GM23338 (cell line): ENCODE measurements at regions not wholly inside any gene's neighbourhood (a gene's known extent, or its start where the extent isn't known, plus 50 kb on each side); places are given as distances from the start of the nearest gene placed in this dataset.

Experiments used
- CREB1 ChIP-seq: fragments of 250-450 bp; sonication (Bioruptor Pico); IDR thresholded peaks from 2 replicates; pipeline ENCODE4 v1.5.0; 2020; ENCODE audit warnings: low read depth, mild to moderate bottlenecking, moderate library complexity
- EZH2 ChIP-seq: fragments of 200-600 bp; sonication (generic); IDR thresholded peaks from one replicate; pipeline ENCODE4 v1.8.0; 2017; ENCODE audit warnings: antibody characterized with exemption, mild to moderate bottlenecking, low read depth; ENCODE audit not compliant: unreplicated experiment
- EZH2phosphoT487 ChIP-seq: fragments of 200-600 bp; sonication (generic); IDR thresholded peaks from one replicate; pipeline ENCODE4 v1.8.1; 2018; ENCODE audit warnings: antibody characterized with exemption; ENCODE audit not compliant: unreplicated experiment
- JUNB ChIP-seq: IDR thresholded peaks from one replicate; pipeline ENCODE4 v1.6.1; 2016; ENCODE audit warnings: antibody characterized with exemption; ENCODE audit not compliant: unreplicated experiment
- POLR2AphosphoS5 ChIP-seq: IDR thresholded peaks from 2 replicates; pipeline ENCODE4 v1.6.1; 2016; ENCODE audit warnings: antibody characterized with exemption, low read depth
- STAT1 ChIP-seq: IDR thresholded peaks from one replicate; pipeline ENCODE4 v1.6.1; 2016; ENCODE audit warnings: antibody characterized with exemption; ENCODE audit not compliant: unreplicated experiment
- ZNF114 ChIP-seq: fragments of 250-450 bp; sonication (Bioruptor Pico); IDR thresholded peaks from 2 replicates; pipeline ENCODE4 v1.5.0; 2020; ENCODE audit warnings: mild to moderate bottlenecking, moderate library complexity
- ZNF331 ChIP-seq: fragments of 250-450 bp; sonication (Bioruptor Pico); IDR thresholded peaks from 2 replicates; pipeline ENCODE4 v1.5.0; 2020; ENCODE audit warnings: low read depth, mild to moderate bottlenecking, moderate library complexity
- TF ChIP-seq, protein P1 (sequence below), 2 experiments: fragments of 200-600 bp in 1 of 2; sonication (generic) in 1 of 2; conservative IDR thresholded peaks; 2 replicates each; pipeline versions ENCODE4 v1.5.1 to v1.6.1; 2016 to 2017; ENCODE audit warnings: antibody characterized with exemption in 2 of 2, low read depth in 2 of 2, mild to moderate bottlenecking in 2 of 2, moderate library complexity in 1 of 2
- TF ChIP-seq, protein P2 (sequence below): IDR thresholded peaks from one replicate; pipeline ENCODE4 v1.6.1; 2018; ENCODE audit warnings: antibody characterized with exemption; ENCODE audit not compliant: unreplicated experiment
- TF ChIP-seq, protein P3 (sequence below): IDR thresholded peaks from 2 replicates; pipeline ENCODE4 v1.6.1; 2016; ENCODE audit warnings: antibody characterized with exemption
- TF ChIP-seq, protein P4 (sequence below): fragments of 250-450 bp; sonication (Bioruptor Pico); IDR thresholded peaks from 2 replicates; pipeline ENCODE4 v1.5.0; 2020; ENCODE audit warnings: mild to moderate bottlenecking, moderate library complexity

DNA sequence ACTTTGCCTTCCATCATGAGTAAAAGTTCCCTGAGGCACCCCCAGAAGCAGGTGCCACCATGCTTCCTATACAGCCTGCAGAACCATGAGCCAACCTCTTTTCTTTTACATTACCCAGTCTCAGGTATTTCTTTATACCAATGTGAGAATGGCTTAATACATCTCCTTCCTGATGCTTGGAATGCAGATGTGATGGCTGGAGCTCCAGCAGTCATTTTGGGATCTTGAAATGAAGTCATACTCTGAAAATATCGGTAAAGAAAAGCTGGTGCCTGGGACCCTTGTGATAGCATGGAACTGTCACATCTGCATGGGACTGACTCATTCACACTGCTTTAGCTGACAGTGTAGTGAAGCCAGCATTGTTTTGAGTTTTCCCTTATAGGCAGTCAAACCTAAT is 634.5 kb upstream of the NRP1 start:
- TF ChIP-seq, protein P1, sequence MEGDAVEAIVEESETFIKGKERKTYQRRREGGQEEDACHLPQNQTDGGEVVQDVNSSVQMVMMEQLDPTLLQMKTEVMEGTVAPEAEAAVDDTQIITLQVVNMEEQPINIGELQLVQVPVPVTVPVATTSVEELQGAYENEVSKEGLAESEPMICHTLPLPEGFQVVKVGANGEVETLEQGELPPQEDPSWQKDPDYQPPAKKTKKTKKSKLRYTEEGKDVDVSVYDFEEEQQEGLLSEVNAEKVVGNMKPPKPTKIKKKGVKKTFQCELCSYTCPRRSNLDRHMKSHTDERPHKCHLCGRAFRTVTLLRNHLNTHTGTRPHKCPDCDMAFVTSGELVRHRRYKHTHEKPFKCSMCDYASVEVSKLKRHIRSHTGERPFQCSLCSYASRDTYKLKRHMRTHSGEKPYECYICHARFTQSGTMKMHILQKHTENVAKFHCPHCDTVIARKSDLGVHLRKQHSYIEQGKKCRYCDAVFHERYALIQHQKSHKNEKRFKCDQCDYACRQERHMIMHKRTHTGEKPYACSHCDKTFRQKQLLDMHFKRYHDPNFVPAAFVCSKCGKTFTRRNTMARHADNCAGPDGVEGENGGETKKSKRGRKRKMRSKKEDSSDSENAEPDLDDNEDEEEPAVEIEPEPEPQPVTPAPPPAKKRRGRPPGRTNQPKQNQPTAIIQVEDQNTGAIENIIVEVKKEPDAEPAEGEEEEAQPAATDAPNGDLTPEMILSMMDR (conservative IDR thresholded peaks at IDR 0.05; ENCODE audit: low read depth in 2 of 2): no peak
- TF ChIP-seq EZH2phosphoT487 (no peak), POLR2AphosphoS5 (no peak), EZH2 (no peak), ZNF114 (CRISPR knock-in tag) (no peak), CREB1 (CRISPR knock-in tag) (no peak), JUNB (no peak), ZNF331 (no peak), STAT1 (no peak)
- TF ChIP-seq, protein P2, sequence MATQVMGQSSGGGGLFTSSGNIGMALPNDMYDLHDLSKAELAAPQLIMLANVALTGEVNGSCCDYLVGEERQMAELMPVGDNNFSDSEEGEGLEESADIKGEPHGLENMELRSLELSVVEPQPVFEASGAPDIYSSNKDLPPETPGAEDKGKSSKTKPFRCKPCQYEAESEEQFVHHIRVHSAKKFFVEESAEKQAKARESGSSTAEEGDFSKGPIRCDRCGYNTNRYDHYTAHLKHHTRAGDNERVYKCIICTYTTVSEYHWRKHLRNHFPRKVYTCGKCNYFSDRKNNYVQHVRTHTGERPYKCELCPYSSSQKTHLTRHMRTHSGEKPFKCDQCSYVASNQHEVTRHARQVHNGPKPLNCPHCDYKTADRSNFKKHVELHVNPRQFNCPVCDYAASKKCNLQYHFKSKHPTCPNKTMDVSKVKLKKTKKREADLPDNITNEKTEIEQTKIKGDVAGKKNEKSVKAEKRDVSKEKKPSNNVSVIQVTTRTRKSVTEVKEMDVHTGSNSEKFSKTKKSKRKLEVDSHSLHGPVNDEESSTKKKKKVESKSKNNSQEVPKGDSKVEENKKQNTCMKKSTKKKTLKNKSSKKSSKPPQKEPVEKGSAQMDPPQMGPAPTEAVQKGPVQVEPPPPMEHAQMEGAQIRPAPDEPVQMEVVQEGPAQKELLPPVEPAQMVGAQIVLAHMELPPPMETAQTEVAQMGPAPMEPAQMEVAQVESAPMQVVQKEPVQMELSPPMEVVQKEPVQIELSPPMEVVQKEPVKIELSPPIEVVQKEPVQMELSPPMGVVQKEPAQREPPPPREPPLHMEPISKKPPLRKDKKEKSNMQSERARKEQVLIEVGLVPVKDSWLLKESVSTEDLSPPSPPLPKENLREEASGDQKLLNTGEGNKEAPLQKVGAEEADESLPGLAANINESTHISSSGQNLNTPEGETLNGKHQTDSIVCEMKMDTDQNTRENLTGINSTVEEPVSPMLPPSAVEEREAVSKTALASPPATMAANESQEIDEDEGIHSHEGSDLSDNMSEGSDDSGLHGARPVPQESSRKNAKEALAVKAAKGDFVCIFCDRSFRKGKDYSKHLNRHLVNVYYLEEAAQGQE: no peak
- TF ChIP-seq, protein P3, sequence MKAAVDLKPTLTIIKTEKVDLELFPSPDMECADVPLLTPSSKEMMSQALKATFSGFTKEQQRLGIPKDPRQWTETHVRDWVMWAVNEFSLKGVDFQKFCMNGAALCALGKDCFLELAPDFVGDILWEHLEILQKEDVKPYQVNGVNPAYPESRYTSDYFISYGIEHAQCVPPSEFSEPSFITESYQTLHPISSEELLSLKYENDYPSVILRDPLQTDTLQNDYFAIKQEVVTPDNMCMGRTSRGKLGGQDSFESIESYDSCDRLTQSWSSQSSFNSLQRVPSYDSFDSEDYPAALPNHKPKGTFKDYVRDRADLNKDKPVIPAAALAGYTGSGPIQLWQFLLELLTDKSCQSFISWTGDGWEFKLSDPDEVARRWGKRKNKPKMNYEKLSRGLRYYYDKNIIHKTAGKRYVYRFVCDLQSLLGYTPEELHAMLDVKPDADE: no peak
- TF ChIP-seq, protein P4, sequence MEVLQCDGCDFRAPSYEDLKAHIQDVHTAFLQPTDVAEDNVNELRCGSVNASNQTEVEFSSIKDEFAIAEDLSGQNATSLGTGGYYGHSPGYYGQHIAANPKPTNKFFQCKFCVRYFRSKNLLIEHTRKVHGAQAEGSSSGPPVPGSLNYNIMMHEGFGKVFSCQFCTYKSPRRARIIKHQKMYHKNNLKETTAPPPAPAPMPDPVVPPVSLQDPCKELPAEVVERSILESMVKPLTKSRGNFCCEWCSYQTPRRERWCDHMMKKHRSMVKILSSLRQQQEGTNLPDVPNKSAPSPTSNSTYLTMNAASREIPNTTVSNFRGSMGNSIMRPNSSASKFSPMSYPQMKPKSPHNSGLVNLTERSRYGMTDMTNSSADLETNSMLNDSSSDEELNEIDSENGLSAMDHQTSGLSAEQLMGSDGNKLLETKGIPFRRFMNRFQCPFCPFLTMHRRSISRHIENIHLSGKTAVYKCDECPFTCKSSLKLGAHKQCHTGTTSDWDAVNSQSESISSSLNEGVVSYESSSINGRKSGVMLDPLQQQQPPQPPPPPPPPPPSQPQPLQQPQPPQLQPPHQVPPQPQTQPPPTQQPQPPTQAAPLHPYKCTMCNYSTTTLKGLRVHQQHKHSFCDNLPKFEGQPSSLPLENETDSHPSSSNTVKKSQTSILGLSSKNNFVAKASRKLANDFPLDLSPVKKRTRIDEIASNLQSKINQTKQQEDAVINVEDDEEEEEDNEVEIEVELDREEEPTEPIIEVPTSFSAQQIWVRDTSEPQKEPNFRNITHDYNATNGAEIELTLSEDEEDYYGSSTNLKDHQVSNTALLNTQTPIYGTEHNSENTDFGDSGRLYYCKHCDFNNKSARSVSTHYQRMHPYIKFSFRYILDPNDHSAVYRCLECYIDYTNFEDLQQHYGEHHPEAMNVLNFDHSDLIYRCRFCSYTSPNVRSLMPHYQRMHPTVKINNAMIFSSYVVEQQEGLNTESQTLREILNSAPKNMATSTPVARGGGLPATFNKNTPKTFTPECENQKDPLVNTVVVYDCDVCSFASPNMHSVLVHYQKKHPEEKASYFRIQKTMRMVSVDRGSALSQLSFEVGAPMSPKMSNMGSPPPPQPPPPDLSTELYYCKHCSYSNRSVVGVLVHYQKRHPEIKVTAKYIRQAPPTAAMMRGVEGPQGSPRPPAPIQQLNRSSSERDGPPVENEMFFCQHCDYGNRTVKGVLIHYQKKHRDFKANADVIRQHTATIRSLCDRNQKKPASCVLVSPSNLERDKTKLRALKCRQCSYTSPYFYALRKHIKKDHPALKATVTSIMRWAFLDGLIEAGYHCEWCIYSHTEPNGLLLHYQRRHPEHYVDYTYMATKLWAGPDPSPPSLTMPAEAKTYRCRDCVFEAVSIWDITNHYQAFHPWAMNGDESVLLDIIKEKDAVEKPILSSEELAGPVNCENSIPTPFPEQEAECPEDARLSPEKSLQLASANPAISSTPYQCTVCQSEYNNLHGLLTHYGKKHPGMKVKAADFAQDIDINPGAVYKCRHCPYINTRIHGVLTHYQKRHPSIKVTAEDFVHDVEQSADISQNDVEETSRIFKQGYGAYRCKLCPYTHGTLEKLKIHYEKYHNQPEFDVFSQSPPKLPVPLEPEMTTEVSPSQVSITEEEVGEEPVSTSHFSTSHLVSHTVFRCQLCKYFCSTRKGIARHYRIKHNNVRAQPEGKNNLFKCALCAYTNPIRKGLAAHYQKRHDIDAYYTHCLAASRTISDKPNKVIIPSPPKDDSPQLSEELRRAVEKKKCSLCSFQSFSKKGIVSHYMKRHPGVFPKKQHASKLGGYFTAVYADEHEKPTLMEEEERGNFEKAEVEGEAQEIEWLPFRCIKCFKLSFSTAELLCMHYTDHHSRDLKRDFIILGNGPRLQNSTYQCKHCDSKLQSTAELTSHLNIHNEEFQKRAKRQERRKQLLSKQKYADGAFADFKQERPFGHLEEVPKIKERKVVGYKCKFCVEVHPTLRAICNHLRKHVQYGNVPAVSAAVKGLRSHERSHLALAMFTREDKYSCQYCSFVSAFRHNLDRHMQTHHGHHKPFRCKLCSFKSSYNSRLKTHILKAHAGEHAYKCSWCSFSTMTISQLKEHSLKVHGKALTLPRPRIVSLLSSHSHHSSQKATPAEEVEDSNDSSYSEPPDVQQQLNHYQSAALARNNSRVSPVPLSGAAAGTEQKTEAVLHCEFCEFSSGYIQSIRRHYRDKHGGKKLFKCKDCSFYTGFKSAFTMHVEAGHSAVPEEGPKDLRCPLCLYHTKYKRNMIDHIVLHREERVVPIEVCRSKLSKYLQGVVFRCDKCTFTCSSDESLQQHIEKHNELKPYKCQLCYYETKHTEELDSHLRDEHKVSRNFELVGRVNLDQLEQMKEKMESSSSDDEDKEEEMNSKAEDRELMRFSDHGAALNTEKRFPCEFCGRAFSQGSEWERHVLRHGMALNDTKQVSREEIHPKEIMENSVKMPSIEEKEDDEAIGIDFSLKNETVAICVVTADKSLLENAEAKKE (CRISPR knock-in tag): no peak
